Activated CD4-positive, alpha-beta T cell treated with anti-CD3 and anti-CD28 coated beads, Interleukin-2, amount 50 U/mL, for 4 hours (primary cell): ENCODE measurements at regions not wholly inside any gene's neighbourhood (a gene's known extent, or its start where the extent isn't known, plus 50 kb on each side); places are given as distances from the start of the nearest gene placed in this dataset.

Experiments used
- DNase-seq, 2 experiments: peaks; one replicate each; pipeline ENCODE4 v3.0.0-alpha.2; 2020

DNA sequence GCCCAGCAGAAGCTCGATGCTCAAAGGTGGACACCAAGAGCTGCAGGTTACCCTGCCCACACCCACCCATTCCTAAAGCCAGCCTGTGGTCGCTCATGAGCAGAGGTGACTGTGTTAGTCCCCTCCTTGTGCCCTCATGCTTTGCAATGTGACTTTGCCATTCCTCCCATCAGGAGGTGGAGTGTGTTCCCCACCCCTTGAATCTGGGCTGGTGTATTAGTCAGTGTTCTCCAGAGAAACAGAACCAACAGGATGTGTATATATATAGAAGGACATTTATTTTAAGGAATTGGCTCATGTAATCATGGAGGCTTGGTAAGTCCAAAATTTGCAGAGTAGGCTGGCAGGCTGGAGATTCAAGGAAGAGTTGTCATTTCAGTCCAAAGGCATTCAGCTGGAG, 54.4 kb upstream of the RNF24 start:
- DNase-seq: no peak

DNA sequence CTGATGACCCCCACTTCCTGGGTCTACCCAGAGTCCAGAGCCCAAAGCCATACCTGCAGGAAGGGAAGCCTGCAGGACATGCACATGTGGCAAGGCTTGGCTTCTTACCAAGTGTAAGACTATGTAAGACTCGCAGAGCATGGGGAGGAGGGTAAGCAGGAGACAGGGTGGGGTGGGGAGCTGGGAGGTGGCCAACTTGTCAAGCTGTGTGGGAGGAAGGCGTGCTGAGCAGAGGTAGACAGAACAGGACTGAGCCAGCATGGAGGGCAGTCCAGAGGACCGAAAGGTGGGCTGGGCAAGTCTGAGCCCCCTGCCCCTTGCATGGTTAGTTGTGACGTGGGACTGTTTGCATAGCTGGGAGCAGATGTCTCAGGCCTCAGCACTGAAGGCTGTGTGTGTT, 53.4 kb upstream of the RNF24 start:
- DNase-seq: no peak

DNA sequence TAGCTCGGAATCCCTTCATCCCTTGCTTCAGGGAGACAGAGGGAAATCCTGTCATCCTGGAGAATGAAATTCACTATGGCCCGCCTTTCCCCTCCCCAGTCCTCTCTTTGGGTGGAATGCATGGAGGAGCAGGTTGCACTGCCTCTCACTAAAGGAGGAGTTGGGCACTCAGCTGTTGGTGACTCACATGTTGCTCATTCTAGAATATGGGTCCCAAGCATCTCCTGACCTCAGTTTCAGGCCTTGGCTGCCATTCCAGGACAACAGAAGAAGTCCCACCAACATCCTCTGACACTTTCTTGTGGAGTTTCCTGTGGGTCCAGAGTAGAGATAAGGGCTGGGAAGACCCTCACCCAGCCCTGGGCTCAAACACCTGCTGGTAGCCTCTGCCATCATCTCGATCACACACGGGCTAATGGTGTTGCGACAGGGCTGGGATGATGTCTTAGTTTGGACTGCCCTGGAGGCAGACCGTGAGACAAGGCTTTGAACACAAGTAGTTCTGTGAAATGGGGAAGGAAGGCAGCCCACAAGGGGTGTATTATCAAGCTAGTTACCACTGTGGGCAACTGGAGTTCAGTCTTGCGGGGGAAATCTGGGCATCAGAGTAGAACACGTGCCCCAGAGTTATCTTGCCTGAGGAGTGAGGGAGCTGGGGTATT, 52.4 kb upstream of the RNF24 start:
- DNase-seq: no peak

DNA sequence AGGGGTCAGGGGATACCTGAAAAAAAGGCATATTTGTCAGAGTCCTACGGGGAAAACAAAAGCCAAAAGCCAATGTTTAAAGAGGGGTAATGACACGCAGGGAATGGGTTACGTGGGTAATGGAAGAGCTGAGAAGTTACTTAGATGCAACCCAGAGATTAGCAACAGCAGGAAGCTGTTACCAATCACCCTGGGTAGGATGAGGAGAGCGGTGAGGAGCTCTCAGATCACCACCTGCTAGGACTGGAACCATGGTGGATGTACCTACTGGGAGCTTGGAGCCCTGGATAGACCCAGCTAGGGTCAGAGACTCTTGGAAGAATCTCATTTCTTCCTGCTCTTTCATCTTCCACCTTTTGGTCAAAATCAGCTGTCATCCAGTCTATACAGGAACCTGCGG, 51.2 kb upstream of the RNF24 start:
- DNase-seq: no peak

DNA sequence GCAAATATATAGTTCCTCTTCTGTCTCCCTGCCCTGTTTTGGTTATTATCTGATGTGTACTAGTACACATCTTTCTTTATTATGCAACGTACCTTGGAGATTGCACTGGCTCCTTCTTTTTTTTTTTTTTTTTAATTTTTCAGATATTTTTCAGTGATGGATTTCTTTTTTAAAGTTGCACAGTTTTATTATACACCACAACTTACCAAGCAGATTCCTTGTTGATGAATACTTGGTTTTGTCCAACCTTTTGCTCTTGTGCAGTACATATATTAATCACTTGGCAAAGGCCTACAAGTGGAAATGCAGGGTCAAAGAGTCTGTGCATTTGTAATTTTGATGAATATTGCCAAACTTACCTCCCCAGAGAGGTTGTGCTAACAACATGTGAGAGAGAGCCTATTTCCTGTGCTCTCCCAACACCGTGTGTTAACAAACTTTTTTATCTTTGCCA, 50.1 kb upstream of the RNF24 start:
- DNase-seq: no peak
